ENCODE measurements at regions not wholly inside any gene's neighbourhood (a gene's known extent, or its start where the extent isn't known, plus 50 kb on each side); places are given as distances from the start of the nearest gene placed in this dataset.

GRCh38 chr10:65340340-65340739, 1585.5 kb upstream of the LRRTM3 start (continued):
- TF ChIP-seq, protein P1, sequence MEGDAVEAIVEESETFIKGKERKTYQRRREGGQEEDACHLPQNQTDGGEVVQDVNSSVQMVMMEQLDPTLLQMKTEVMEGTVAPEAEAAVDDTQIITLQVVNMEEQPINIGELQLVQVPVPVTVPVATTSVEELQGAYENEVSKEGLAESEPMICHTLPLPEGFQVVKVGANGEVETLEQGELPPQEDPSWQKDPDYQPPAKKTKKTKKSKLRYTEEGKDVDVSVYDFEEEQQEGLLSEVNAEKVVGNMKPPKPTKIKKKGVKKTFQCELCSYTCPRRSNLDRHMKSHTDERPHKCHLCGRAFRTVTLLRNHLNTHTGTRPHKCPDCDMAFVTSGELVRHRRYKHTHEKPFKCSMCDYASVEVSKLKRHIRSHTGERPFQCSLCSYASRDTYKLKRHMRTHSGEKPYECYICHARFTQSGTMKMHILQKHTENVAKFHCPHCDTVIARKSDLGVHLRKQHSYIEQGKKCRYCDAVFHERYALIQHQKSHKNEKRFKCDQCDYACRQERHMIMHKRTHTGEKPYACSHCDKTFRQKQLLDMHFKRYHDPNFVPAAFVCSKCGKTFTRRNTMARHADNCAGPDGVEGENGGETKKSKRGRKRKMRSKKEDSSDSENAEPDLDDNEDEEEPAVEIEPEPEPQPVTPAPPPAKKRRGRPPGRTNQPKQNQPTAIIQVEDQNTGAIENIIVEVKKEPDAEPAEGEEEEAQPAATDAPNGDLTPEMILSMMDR (conservative IDR thresholded peaks at IDR 0.05; ENCODE audit: low read depth in 2 of 2), result no peak
- TF ChIP-seq POLR2AphosphoS5 (IDR thresholded peaks at IDR 0.05; ENCODE audit: low read depth), result no peak
- no peak for TF ChIP-seq EZH2 (IDR thresholded peaks at IDR 0.05; ENCODE audit: low read depth, unreplicated experiment)
- TF ChIP-seq CREB1 (CRISPR knock-in tag; IDR thresholded peaks at IDR 0.05; ENCODE audit: low read depth), result no peak
- TF ChIP-seq ZNF114 (CRISPR knock-in tag; IDR thresholded peaks at IDR 0.05), result no peak
- TF ChIP-seq, protein P2, sequence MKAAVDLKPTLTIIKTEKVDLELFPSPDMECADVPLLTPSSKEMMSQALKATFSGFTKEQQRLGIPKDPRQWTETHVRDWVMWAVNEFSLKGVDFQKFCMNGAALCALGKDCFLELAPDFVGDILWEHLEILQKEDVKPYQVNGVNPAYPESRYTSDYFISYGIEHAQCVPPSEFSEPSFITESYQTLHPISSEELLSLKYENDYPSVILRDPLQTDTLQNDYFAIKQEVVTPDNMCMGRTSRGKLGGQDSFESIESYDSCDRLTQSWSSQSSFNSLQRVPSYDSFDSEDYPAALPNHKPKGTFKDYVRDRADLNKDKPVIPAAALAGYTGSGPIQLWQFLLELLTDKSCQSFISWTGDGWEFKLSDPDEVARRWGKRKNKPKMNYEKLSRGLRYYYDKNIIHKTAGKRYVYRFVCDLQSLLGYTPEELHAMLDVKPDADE (IDR thresholded peaks at IDR 0.05), result no peak
- TF ChIP-seq NANOG (IDR thresholded peaks at IDR 0.05; ENCODE audit: borderline replicate concordance), result no peak
- no peak for TF ChIP-seq STAT1 (IDR thresholded peaks at IDR 0.05; ENCODE audit: unreplicated experiment)
- TF ChIP-seq ZNF331 (CRISPR knock-in tag; IDR thresholded peaks at IDR 0.05; ENCODE audit: low read depth), result no peak
- TF ChIP-seq, protein P3, sequence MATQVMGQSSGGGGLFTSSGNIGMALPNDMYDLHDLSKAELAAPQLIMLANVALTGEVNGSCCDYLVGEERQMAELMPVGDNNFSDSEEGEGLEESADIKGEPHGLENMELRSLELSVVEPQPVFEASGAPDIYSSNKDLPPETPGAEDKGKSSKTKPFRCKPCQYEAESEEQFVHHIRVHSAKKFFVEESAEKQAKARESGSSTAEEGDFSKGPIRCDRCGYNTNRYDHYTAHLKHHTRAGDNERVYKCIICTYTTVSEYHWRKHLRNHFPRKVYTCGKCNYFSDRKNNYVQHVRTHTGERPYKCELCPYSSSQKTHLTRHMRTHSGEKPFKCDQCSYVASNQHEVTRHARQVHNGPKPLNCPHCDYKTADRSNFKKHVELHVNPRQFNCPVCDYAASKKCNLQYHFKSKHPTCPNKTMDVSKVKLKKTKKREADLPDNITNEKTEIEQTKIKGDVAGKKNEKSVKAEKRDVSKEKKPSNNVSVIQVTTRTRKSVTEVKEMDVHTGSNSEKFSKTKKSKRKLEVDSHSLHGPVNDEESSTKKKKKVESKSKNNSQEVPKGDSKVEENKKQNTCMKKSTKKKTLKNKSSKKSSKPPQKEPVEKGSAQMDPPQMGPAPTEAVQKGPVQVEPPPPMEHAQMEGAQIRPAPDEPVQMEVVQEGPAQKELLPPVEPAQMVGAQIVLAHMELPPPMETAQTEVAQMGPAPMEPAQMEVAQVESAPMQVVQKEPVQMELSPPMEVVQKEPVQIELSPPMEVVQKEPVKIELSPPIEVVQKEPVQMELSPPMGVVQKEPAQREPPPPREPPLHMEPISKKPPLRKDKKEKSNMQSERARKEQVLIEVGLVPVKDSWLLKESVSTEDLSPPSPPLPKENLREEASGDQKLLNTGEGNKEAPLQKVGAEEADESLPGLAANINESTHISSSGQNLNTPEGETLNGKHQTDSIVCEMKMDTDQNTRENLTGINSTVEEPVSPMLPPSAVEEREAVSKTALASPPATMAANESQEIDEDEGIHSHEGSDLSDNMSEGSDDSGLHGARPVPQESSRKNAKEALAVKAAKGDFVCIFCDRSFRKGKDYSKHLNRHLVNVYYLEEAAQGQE (IDR thresholded peaks at IDR 0.05; ENCODE audit: unreplicated experiment), result no peak

DNA sequence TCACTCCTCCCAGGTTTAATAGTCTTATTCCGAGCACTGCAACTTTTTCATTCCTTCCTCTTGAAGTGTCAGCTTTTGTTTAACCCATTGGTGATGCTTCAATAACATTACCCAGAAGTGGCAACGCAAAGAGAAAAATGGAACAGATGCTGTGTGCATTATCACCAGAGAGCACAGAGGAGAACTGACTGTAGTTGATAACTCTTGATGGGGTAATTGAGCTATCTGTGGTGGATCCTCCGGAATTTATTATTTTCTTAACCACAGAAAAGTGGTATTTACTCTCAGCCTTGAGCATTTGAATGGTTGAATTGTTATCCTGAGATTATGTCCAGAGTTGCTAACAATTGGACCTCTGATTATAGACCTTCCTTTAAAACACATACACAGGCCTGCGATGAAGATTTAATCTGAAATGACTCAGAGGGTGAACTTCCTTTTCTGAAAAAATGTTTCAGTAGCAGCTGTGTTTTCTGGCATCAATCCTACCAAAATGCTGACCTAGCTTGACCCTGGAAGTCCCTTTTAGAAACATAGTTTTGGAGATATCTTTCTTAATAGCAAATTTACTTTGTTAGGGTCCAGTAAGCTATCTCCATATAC, 1584.4 kb upstream of the LRRTM3 start:
- Mint-ChIP-seq H3K4me3 (no peak overlapping the region), H3K9me3 (no peaks in the 10 kb centered on the region), H3K27ac (no peak overlapping the region), H3K4me1 (no peaks in the 10 kb centered on the region), H3K27me3 (ENCODE audit: insufficient read depth, low read depth, poor library complexity) (no peaks in the 10 kb centered on the region), H3K36me3 (ENCODE audit: low read depth) (no peaks in the 10 kb centered on the region)
- Histone ChIP-seq H2AFZ (no peak overlapping the region; the same call in 1 of the 2 replicates), H3K27me3 (ENCODE audit: insufficient read depth) (no peaks in the 10 kb centered on the region), H3K9me2 (ENCODE audit: insufficient read depth) (no peaks in the 10 kb centered on the region; the same call in 1 of the 2 replicates), H4K20me1 (replicated peaks; ENCODE audit: insufficient read depth) (no peaks in the 10 kb centered on the region), H3K79me2 (replicated peaks; ENCODE audit: insufficient read depth) (no peaks in the 10 kb centered on the region), H3K36me3 (ENCODE audit: insufficient read depth) (no peaks in the 10 kb centered on the region), H3K4me3 (no peak overlapping the region), H3F3A (replicated peaks; ENCODE audit: low read depth) (no peaks in the 10 kb centered on the region), H3K27ac (ENCODE audit: low read depth) (no peak overlapping the region), H3K4me1 (ENCODE audit: insufficient read depth) (no peaks in the 10 kb centered on the region), H3K4me2 (no peak overlapping the region)
- no peak for ATAC-seq
- DNase-seq (ENCODE audit: low spot score), result no peak
- TF ChIP-seq ZNF114 (CRISPR knock-in tag; IDR thresholded peaks at IDR 0.05) (no peak), CREB1 (CRISPR knock-in tag; IDR thresholded peaks at IDR 0.05; ENCODE audit: low read depth) (no peak), NANOG (IDR thresholded peaks at IDR 0.05; ENCODE audit: borderline replicate concordance) (no peak)
- TF ChIP-seq, protein P1 (conservative IDR thresholded peaks at IDR 0.05; ENCODE audit: low read depth in 2 of 2), result no peak
